HCT116 (cell line): ENCODE measurements at regions not wholly inside any gene's neighbourhood (a gene's known extent, or its start where the extent isn't known, plus 50 kb on each side); places are given as distances from the start of the nearest gene placed in this dataset.

ENCODE experiments used
- CBX3 ChIP-seq: IDR thresholded peaks from 2 replicates; pipeline ENCODE4 v1.6.1; 2012; ENCODE audit warnings: low read depth
- EZH2phosphoT487 ChIP-seq: fragments of 200-600 bp; IDR thresholded peaks from 2 replicates; pipeline ENCODE4 v1.6.1; 2018; ENCODE audit warnings: antibody characterized with exemption, borderline replicate concordance
- JUND ChIP-seq: IDR thresholded peaks from 2 replicates; pipeline ENCODE4 v1.6.1; 2012
- MAX ChIP-seq: IDR thresholded peaks from 2 replicates; pipeline ENCODE4 v1.6.1; 2012
- POLR2A ChIP-seq: IDR thresholded peaks from 2 replicates; pipeline ENCODE4 v1.7.0; 2011; ENCODE audit warnings: borderline replicate concordance; ENCODE audit not compliant: insufficient read depth, insufficient read length; ENCODE audit errors: extremely low read depth
- TCF7L2 ChIP-seq: IDR thresholded peaks from 2 replicates; pipeline ENCODE4 v1.7.0; 2011; ENCODE audit warnings: borderline replicate concordance, inconsistent platforms; ENCODE audit not compliant: insufficient read depth, insufficient read length; ENCODE audit errors: extremely low read depth
- YY1 ChIP-seq: IDR thresholded peaks from 2 replicates; pipeline ENCODE4 v1.6.1; 2011; ENCODE audit warnings: low read length, low read depth, moderate library complexity, mild to moderate bottlenecking; ENCODE audit not compliant: insufficient replicate concordance; ENCODE audit errors: extremely low read depth
- ZBTB33 ChIP-seq: IDR thresholded peaks from 2 replicates; pipeline ENCODE4 v1.6.1; 2011; ENCODE audit warnings: mild to moderate bottlenecking, low read length, moderate library complexity; ENCODE audit not compliant: insufficient replicate concordance; ENCODE audit errors: extremely low read depth
- ZFX ChIP-seq: fragments of 450-650 bp; IDR thresholded peaks from 2 replicates; pipeline ENCODE4 v1.6.1; 2017
- TF ChIP-seq, protein P1 (sequence below): IDR thresholded peaks from 2 replicates; pipeline ENCODE4 v1.6.1; 2012; ENCODE audit warnings: low read depth

- TF ChIP-seq, protein P1, sequence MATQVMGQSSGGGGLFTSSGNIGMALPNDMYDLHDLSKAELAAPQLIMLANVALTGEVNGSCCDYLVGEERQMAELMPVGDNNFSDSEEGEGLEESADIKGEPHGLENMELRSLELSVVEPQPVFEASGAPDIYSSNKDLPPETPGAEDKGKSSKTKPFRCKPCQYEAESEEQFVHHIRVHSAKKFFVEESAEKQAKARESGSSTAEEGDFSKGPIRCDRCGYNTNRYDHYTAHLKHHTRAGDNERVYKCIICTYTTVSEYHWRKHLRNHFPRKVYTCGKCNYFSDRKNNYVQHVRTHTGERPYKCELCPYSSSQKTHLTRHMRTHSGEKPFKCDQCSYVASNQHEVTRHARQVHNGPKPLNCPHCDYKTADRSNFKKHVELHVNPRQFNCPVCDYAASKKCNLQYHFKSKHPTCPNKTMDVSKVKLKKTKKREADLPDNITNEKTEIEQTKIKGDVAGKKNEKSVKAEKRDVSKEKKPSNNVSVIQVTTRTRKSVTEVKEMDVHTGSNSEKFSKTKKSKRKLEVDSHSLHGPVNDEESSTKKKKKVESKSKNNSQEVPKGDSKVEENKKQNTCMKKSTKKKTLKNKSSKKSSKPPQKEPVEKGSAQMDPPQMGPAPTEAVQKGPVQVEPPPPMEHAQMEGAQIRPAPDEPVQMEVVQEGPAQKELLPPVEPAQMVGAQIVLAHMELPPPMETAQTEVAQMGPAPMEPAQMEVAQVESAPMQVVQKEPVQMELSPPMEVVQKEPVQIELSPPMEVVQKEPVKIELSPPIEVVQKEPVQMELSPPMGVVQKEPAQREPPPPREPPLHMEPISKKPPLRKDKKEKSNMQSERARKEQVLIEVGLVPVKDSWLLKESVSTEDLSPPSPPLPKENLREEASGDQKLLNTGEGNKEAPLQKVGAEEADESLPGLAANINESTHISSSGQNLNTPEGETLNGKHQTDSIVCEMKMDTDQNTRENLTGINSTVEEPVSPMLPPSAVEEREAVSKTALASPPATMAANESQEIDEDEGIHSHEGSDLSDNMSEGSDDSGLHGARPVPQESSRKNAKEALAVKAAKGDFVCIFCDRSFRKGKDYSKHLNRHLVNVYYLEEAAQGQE: no peak
- no peak for TF ChIP-seq CBX3
- no peak for TF ChIP-seq ZBTB33
- TF ChIP-seq YY1: no peak
- no peak for TF ChIP-seq ZFX
- no peak for TF ChIP-seq MAX
- no peak for TF ChIP-seq JUND
- no peak for TF ChIP-seq EZH2phosphoT487
- TF ChIP-seq TCF7L2: no peak
- TF ChIP-seq POLR2A: no peak
These were observed 64.4 kb downstream of the TSN start (continued) for GRCh38 chr2:121819846-121820245.
